ENCODE measurements at regions not wholly inside any gene's neighbourhood (a gene's known extent, or its start where the extent isn't known, plus 50 kb on each side); places are given as distances from the start of the nearest gene placed in this dataset.

DNA sequence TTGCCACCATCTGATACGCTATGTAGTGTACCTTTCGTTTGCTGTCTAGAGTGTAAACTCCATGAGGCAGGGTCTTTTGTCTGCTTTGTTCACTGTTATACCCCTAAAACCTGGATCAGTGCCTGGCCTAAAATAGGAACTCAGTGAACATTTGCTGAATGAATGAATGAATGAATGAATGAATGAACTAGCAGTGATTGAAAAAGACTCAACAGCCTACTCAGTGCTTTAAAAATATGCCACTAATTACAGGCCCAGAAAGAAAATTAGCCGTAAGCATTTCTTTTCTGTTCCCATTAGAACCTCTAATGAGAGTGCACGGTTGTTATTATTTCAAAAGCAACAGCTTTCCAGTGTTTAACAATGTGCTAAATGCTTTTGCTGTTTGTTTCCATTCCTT is 69.3 kb upstream of the SYT6 start:
- H3K4me2 ChIP-seq (ENCODE audit: control insufficient read depth, extremely low read depth, insufficient read depth, low read depth, low read length), result no peak overlapping the region
- no peaks in the 10 kb centered on the region for H3K9me1 ChIP-seq (ENCODE audit: control insufficient read depth, extremely low read depth, insufficient read depth, low read length)
- H2AFZ ChIP-seq (ENCODE audit: control insufficient read depth, low read length), result no peak overlapping the region
- H4K20me1 ChIP-seq (ENCODE audit: control insufficient read depth, extremely low read depth, insufficient read depth, low read length), result no peaks in the 10 kb centered on the region
- dilution Hi-C loops (cut with MboI; ENCODE audit: extremely low pct_ligation_motif_present, low sequenced_read_pairs), result no loop called here
- H3K4me1 ChIP-seq (ENCODE audit: control insufficient read depth, extremely low read depth, insufficient read depth, low read length), result no peaks in the 10 kb centered on the region
- no peak overlapping the region for H3K4me3 ChIP-seq (ENCODE audit: control insufficient read depth in 2 of 3, extremely low read depth in 1 of 3, insufficient read depth in 2 of 3, low read depth in 1 of 3, low read length in 3 of 3)
- FAIRE-seq, result no peak
- no peaks in the 10 kb centered on the region for H3K79me2 ChIP-seq (ENCODE audit: control insufficient read depth, insufficient read depth, low read length)
- TF ChIP-seq EZH2 (IDR thresholded peaks at IDR 0.05; ENCODE audit: low read length), result no peak
- TF ChIP-seq, protein P1, sequence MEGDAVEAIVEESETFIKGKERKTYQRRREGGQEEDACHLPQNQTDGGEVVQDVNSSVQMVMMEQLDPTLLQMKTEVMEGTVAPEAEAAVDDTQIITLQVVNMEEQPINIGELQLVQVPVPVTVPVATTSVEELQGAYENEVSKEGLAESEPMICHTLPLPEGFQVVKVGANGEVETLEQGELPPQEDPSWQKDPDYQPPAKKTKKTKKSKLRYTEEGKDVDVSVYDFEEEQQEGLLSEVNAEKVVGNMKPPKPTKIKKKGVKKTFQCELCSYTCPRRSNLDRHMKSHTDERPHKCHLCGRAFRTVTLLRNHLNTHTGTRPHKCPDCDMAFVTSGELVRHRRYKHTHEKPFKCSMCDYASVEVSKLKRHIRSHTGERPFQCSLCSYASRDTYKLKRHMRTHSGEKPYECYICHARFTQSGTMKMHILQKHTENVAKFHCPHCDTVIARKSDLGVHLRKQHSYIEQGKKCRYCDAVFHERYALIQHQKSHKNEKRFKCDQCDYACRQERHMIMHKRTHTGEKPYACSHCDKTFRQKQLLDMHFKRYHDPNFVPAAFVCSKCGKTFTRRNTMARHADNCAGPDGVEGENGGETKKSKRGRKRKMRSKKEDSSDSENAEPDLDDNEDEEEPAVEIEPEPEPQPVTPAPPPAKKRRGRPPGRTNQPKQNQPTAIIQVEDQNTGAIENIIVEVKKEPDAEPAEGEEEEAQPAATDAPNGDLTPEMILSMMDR (optimal IDR thresholded peaks at IDR 0.05 in 1 of 3, IDR thresholded peaks at IDR 0.05 in 1 of 3, conservative IDR thresholded peaks at IDR 0.05 in 1 of 3; ENCODE audit: extremely low read depth in 1 of 3, insufficient read depth in 2 of 3, low read length in 3 of 3), result no peak
- H3K9ac ChIP-seq (ENCODE audit: control insufficient read depth, extremely low read depth, insufficient read depth, low read length), result no peak overlapping the region
- no peaks in the 10 kb centered on the region for H3K27me3 ChIP-seq (ENCODE audit: control insufficient read depth, extremely low read depth, insufficient read depth, low read length)
- no peak for DNase-seq (ENCODE audit: low read depth, low spot score)
- no peaks in the 10 kb centered on the region for H3K9me3 ChIP-seq (ENCODE audit: control insufficient read depth, low read depth, low read length)
- no peaks in the 10 kb centered on the region for H3K36me3 ChIP-seq (ENCODE audit: control insufficient read depth in 2 of 2, extremely low read depth in 1 of 2, insufficient read depth in 2 of 2, low read length in 2 of 2)
- H3K27ac ChIP-seq (ENCODE audit: control insufficient read depth, insufficient read depth, low read length), result no peak overlapping the region

DNA sequence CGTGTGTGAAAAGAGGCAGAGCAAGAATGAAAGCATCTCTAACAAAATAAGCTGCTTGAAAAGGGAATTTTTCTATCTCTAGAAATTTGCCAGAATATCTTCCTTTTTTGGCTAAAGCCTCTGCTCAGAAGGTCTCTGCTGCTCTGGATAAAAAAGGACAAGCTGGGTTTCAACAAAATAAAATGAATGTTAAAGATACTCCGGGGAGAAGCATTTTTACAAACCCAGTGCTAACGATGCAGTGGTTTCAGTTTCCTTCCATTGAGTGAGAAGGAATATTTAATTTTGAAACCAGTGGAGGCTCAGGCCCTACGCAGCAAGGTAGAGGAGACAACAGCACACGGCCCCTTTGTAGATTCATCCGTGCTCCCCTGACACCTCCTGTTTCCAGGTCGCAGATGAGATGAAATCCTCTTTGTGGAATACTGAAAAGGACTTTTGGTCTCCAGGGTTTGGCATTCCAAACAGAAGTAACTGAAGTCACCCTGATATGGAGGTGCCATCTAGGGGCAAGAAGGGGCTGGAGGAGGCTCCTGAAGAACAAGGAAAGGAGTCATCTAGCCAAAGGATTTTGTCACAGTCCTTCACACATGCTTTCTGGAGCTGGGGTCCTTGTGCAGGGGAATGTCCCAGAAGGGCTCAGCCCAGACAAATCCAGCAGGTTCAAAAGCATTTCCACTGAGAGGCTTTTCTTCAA is 65.7 kb upstream of the SYT6 start:
- TF ChIP-seq, protein P1 (optimal IDR thresholded peaks at IDR 0.05 in 1 of 3, IDR thresholded peaks at IDR 0.05 in 1 of 3, conservative IDR thresholded peaks at IDR 0.05 in 1 of 3; ENCODE audit: extremely low read depth in 1 of 3, insufficient read depth in 2 of 3, low read length in 3 of 3), result peak in 1 of 3 experiments; percentile 42
- TF ChIP-seq EZH2 (IDR thresholded peaks at IDR 0.05; ENCODE audit: low read length), result no peak
- Histone ChIP-seq H3K4me2 (ENCODE audit: control insufficient read depth, extremely low read depth, insufficient read depth, low read depth, low read length) (no peak overlapping the region), H3K36me3 (ENCODE audit: control insufficient read depth in 2 of 2, extremely low read depth in 1 of 2, insufficient read depth in 2 of 2, low read length in 2 of 2) (no peaks in the 10 kb centered on the region), H4K20me1 (ENCODE audit: control insufficient read depth, extremely low read depth, insufficient read depth, low read length) (no peaks in the 10 kb centered on the region), H3K9me1 (ENCODE audit: control insufficient read depth, extremely low read depth, insufficient read depth, low read length) (no peaks in the 10 kb centered on the region), H3K9ac (ENCODE audit: control insufficient read depth, extremely low read depth, insufficient read depth, low read length) (no peak overlapping the region), H3K27me3 (ENCODE audit: control insufficient read depth, extremely low read depth, insufficient read depth, low read length) (no peaks in the 10 kb centered on the region), H3K4me1 (ENCODE audit: control insufficient read depth, extremely low read depth, insufficient read depth, low read length) (no peaks in the 10 kb centered on the region), H2AFZ (ENCODE audit: control insufficient read depth, low read length) (no peak overlapping the region), H3K27ac (ENCODE audit: control insufficient read depth, insufficient read depth, low read length) (no peak overlapping the region), H3K9me3 (ENCODE audit: control insufficient read depth, low read depth, low read length) (no peaks in the 10 kb centered on the region), H3K79me2 (ENCODE audit: control insufficient read depth, insufficient read depth, low read length) (no peaks in the 10 kb centered on the region), H3K4me3 (ENCODE audit: control insufficient read depth in 2 of 3, extremely low read depth in 1 of 3, insufficient read depth in 2 of 3, low read depth in 1 of 3, low read length in 3 of 3) (no peak overlapping the region)
- FAIRE-seq (no peak), DNase-seq (ENCODE audit: low read depth, low spot score) (no peak)
- dilution Hi-C loops (cut with MboI; ENCODE audit: extremely low pct_ligation_motif_present, low sequenced_read_pairs), result no loop called here

Data from keratinocyte (primary cell).